IPS DF 6.9 (cell line): ENCODE measurements at regions not wholly inside any gene's neighbourhood (a gene's known extent, or its start where the extent isn't known, plus 50 kb on each side); places are given as distances from the start of the nearest gene placed in this dataset.
A peak's percentile ranks its signal among the peaks of the same experiment; 100 is the strongest.

Experiments used
- DNase-seq: peaks from one replicate; pipeline ENCODE4 v3.0.0-alpha.2; 2013; ENCODE audit warnings: low read depth, low spot score
- H3K27ac ChIP-seq: one replicate; pipeline ENCODE4 v1.5.1; 2013; ENCODE audit warnings: low read length, control low read depth
- H3K27me3 ChIP-seq: 2 replicates; pipeline ENCODE4 v1.6.1; 2013; ENCODE audit warnings: mild to moderate bottlenecking, low read length; ENCODE audit not compliant: control insufficient read depth, insufficient read depth
- H3K36me3 ChIP-seq: 2 replicates; pipeline ENCODE4 v1.6.1; 2013; ENCODE audit warnings: low read length; ENCODE audit not compliant: control insufficient read depth, insufficient read depth
- H3K4me1 ChIP-seq: 2 replicates; pipeline ENCODE4 v1.6.1; 2013; ENCODE audit warnings: low read length; ENCODE audit not compliant: control insufficient read depth, insufficient read depth
- H3K4me3 ChIP-seq: 2 replicates; pipeline ENCODE4 v1.5.1; 2013; ENCODE audit warnings: mild to moderate bottlenecking, low read length
- H3K9me3 ChIP-seq: 2 replicates; pipeline ENCODE4 v1.6.1; 2013; ENCODE audit warnings: low read length, inconsistent platforms; ENCODE audit not compliant: control insufficient read depth, insufficient read depth
- WGBS: extraction: QIAGEN DNeasy Blood & Tissue Kit; methylation state at CpG from one replicate; pipeline ENCODE4 v1.1.7; 2013; ENCODE audit warnings: mixed read lengths, missing lambda C conversion rate; ENCODE audit not compliant: insufficient read length, insufficient coverage; 5-methylcytosine and 5-hydroxymethylcytosine counted together

DNA sequence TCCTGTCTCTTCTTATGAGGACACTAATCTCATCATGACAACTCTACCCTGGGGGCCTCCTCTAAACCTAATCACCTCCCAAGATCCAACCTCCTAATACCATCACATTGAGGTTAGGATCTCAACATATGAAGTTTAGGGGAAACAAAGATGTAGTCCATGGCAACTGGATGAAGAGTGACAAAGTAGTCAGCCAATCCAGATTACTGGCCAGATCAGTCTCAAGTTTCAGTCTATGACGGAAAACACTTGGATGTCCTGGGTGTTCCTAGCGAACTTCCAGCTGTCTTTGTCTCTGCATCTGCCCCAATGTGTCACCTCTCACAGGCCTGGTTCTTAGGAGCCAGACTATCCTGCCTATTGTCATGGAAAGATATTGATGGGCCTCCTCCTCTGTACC, 630.8 kb downstream of the AACS start:
- Histone ChIP-seq H3K27me3 (no peaks in the 10 kb centered on the region), H3K4me1 (no peaks in the 10 kb centered on the region), H3K9me3 (no peaks in the 10 kb centered on the region), H3K27ac (no peak overlapping the region), H3K4me3 (no peak overlapping the region), H3K36me3 (no peaks in the 10 kb centered on the region)
- no CpG with 5 or more reads among the region's 2 CpGs for WGBS
- DNase-seq = no peak

DNA sequence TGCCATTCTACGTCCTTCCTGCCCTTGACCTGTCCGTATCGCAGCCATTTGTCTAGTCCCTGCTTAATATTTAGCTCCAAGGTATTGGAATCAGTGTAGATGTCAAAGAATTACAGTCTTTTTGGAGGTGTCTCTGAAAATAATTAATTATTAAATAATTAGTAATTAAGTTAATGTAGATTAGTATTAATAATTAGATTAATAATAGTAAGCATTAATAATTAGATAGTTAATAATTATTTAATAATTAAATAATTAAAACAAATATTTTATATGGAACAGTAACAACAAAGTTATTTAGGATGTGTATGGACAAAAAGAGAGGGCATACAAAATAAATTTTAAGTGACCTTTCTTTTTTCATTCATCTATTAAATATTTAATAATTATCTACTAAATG, 639.6 kb downstream of the AACS start:
- Histone ChIP-seq H3K36me3 (no peaks in the 10 kb centered on the region), H3K27me3 (no peaks in the 10 kb centered on the region), H3K9me3 (peaks cover 2% of the 10 kb centered on the region; the same call in 1 of the 2 replicates), H3K4me3 (no peak overlapping the region), H3K27ac (no peak overlapping the region), H3K4me1 (no peaks in the 10 kb centered on the region)
- no peak for DNase-seq
- no CpG with 5 or more reads among the region's 3 CpGs for WGBS

DNA sequence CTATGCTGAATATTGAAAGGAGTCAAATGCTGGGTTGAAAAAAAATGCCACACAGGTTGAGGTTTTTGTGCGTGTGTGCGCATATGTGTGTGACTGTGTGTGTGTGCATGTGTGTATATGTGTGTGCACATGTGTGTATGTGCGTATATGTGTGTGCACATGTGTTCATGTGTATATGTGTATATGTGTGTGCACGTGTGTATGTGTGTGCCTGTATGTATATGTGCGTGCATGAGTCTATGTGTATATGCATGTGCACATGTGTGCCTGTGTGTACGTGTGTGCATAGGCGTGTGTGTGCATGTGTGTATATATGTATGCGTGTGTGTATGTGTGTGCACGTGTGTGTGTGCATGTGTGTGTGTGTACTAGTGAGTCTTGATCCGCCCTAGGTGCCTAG, 655.7 kb downstream of the AACS start:
- no peak overlapping the region for H3K27ac ChIP-seq
- H3K27me3 ChIP-seq = no peaks in the 10 kb centered on the region; the same call in 1 of the 2 replicates
- DNase-seq = no peak
- H3K4me1 ChIP-seq = no peaks in the 10 kb centered on the region
- no peaks in the 10 kb centered on the region for H3K36me3 ChIP-seq
- H3K4me3 ChIP-seq = no peak overlapping the region
- no CpG with 5 or more reads among the region's 10 CpGs for WGBS
- peaks cover 3% of the 10 kb centered on the region; the same call in 1 of the 2 replicates for H3K9me3 ChIP-seq

DNA sequence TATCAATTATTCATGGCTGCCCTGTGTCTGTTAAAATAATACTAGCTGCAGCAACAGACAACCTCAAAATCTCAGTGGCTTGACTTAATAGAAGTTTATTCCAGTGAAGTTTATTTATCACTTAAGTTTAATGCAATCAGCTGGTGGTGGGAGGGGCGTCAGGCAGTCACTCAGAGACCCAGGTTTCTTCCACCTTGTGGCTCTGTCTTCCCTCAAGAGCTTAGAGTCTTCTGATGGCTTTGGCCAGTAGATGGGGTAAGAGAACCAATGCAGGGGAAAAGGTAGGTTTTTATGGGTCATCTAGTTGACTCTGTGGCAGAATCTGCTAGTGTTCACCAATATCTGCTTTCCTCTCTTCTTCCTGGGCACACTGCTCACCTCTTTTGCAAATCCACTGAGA, 668.9 kb downstream of the AACS start:
- Histone ChIP-seq H3K9me3 (peaks cover 5% of the 10 kb centered on the region), H3K27me3 (no peaks in the 10 kb centered on the region), H3K4me1 (no peaks in the 10 kb centered on the region), H3K4me3 (no peak overlapping the region), H3K36me3 (no peaks in the 10 kb centered on the region), H3K27ac (no peak overlapping the region)
- no CpG with 5 or more reads among the region's 1 CpG for WGBS
- no peak for DNase-seq

DNA sequence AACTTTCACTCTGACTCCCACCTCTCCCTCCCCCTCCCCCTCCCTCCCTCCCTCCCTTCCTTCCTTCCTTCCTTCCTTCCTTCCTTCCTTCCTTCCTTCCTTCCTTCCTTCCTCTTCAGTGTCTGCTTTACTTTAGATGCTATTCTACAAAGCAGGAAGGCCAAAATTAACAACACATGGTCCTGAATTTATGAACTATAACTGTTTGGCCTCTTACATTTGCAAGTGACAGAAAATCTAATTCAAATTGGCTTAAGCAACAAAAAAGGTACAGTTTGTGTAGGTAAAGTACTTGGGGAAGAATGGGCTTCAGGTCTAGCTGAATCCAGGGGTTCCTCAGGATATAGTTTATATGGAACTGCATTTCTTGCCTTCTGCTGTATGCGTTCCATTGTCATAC, 673.0 kb downstream of the AACS start:
- DNase-seq = no peak
- no peaks in the 10 kb centered on the region for H3K4me1 ChIP-seq
- no peak overlapping the region for H3K27ac ChIP-seq
- H3K9me3 ChIP-seq = peaks cover 3% of the 10 kb centered on the region
- H3K27me3 ChIP-seq = no peaks in the 10 kb centered on the region
- WGBS = no CpG with 5 or more reads among the region's 1 CpG
- no peak overlapping the region for H3K4me3 ChIP-seq
- no peaks in the 10 kb centered on the region for H3K36me3 ChIP-seq

DNA sequence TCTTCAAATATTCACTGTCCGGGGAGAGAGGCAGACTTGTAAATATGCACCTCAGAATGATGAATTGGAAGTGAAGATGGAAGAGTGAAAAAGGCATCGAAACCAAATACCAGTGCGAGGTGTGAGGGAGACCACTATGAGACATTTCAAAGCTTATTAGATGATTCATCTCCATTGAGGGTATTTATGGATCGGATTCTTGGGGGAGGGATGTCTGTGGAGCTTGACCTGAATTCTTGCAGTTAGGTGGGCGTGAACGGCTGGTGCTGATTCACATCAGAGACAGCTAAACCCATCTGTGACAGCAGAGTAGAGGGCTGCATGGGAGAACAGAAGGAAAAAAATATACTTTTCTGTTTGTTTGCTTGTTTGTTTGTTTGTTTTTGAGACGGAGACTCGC, 677.2 kb downstream of the AACS start:
- no peaks in the 10 kb centered on the region for H3K36me3 ChIP-seq
- no peak for DNase-seq
- WGBS = no CpG with 5 or more reads among the region's 8 CpGs
- H3K4me1 ChIP-seq = no peaks in the 10 kb centered on the region
- H3K27me3 ChIP-seq = no peaks in the 10 kb centered on the region
- no peak overlapping the region for H3K27ac ChIP-seq
- peaks cover 3% of the 10 kb centered on the region for H3K9me3 ChIP-seq
- H3K4me3 ChIP-seq = no peak overlapping the region

DNA sequence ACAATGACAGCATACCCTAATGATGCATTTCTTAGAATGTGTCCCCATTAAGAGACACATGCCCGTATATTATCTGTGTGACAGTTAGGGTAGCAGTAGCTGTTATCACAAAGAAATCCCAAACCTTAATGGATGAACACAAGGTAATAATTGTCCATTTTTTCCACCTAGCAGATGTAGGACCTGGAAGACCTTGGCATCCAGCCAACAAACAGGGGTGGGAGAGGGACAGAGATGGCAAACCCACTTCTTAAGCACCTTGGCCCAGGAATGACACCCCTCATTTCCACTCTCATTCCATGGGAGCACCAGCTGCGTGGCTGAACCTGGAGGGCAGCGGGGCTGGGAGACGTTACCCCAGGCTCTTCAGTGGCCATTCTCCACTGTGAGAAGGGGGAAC, 679.0 kb downstream of the AACS start:
- H3K27me3 ChIP-seq = no peaks in the 10 kb centered on the region
- no peaks in the 10 kb centered on the region; the same call in 1 of the 2 replicates for H3K9me3 ChIP-seq
- H3K27ac ChIP-seq = no peak overlapping the region
- H3K4me3 ChIP-seq = no peak overlapping the region
- WGBS = no CpG with 5 or more reads among the region's 4 CpGs
- DNase-seq = no peak
- no peaks in the 10 kb centered on the region for H3K4me1 ChIP-seq
- H3K36me3 ChIP-seq = no peaks in the 10 kb centered on the region

DNA sequence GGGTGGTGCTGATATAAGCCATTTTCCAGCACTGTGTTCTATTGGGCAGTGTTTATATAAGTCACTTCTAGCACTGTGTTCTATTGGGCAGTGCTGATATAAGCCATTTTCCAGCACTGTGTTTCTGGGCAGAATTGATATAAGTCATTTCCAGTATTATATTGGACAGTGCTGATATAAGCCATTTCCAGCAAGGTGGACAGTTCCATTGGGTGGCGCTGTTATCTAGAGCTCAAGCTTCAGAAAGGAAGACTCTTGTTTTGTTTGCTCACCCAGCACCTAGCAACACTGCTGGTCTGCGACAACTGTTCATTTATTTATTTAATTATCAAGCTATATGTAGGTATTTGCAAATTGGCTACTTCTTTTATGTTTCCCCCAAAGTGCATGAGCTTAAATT, 690.3 kb downstream of the AACS start:
- no peak overlapping the region for H3K27ac ChIP-seq
- no peak overlapping the region for H3K4me3 ChIP-seq
- no CpG with 5 or more reads among the region's 2 CpGs for WGBS
- H3K9me3 ChIP-seq = no peaks in the 10 kb centered on the region; the same call in 1 of the 2 replicates
- H3K4me1 ChIP-seq = no peaks in the 10 kb centered on the region
- H3K36me3 ChIP-seq = no peaks in the 10 kb centered on the region
- no peaks in the 10 kb centered on the region for H3K27me3 ChIP-seq
- DNase-seq = no peak

DNA sequence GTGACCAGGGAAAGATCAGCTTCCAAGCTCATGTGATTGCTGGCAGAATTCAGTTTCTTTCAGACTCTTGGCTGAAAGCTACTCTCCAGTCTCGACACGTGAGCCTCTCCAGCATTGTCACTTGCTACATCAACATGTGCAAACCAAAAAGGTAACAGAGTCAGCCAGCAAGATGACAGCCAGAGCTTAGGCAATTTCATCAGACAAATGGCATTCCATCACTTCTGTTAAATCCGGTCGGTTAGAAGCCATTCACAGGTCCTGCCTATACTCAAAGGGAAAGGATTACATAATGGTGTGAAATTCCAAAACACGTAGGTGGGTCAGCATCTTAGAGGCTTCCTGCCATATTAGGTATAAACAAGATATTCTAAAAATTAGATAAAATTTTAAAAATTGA, 700.9 kb downstream of the AACS start:
- no peak for DNase-seq
- 0 out of 2 replicates have a peak, but pooled peaks cover 1% of the 10 kb centered on the region for H3K9me3 ChIP-seq
- H3K27me3 ChIP-seq = no peaks in the 10 kb centered on the region
- no peak overlapping the region for H3K4me3 ChIP-seq
- no peaks in the 10 kb centered on the region for H3K4me1 ChIP-seq
- H3K36me3 ChIP-seq = no peaks in the 10 kb centered on the region
- WGBS = no CpG with 5 or more reads among the region's 5 CpGs
- H3K27ac ChIP-seq = no peak overlapping the region

DNA sequence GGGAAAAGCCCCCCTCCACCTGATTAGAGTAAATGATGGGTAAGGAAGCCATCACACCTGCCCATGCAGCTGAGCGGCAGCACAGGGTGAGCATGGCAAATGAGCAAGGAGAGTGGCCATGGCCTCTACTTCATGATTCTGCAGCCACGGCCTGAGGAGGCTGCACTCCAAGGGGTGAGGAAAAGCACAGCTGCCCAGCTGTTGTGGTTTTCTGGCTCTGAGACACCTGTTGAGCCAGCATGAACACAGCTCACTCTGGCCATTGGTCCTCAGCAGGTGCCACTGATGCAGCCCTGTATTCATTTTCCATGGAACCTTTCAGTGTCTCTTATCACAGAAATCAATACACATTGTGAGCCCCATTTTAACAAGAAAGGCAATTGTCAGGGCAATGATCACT, 707.2 kb downstream of the AACS start:
- Histone ChIP-seq H3K4me3 (no peak overlapping the region), H3K27ac (no peak overlapping the region), H3K36me3 (no peaks in the 10 kb centered on the region), H3K27me3 (no peaks in the 10 kb centered on the region), H3K4me1 (no peaks in the 10 kb centered on the region), H3K9me3 (peaks cover 2% of the 10 kb centered on the region; the same call in 1 of the 2 replicates)
- DNase-seq = no peak
- WGBS = no CpG with 5 or more reads among the region's 2 CpGs

DNA sequence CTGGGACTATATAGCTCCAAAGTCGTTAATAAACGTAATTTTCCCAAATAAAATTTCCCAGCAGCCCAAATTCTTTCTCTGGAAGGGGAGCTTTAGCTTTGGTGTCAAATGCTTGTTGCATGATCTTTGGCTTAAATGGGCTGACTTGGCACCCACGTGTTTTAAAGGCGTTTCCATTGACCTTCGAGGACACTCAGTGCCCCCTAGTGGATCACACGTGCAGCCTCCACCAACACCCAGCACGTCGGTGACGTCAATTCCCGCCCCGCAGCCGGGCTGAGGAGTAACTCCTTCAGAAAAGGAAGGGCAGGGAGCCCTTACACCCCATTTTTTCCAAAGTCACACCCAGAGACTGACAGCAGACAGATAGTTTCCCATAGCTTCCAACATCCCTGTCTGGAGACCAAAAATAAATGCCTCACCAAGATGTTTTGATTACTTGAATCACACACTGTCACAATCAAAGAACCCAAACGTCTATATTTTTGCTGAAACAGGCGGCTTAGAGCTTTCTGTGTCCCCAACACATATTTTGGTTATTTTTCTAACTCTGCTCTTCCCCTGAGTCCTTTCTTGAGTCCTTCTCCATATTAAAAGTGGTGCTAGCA, 707.9 kb downstream of the AACS start:
- Histone ChIP-seq H3K9me3 (peaks cover 2% of the 10 kb centered on the region; the same call in 1 of the 2 replicates), H3K36me3 (no peaks in the 10 kb centered on the region), H3K4me3 (no peak overlapping the region), H3K27ac (no peak overlapping the region), H3K4me1 (no peaks in the 10 kb centered on the region), H3K27me3 (no peaks in the 10 kb centered on the region)
- DNase-seq = peak; percentile 75
- WGBS = no CpG with 5 or more reads among the region's 14 CpGs
